ACC112 (cell line): ENCODE measurements at regions not wholly inside any gene's neighbourhood (a gene's known extent, or its start where the extent isn't known, plus 50 kb on each side); places are given as distances from the start of the nearest gene placed in this dataset.
"Not testable (repeated sequence)": the region's sequence is repeated elsewhere in the genome, so short reads cannot be mapped to it uniquely, and the experiment has no call there.

Experiments
- H2AFZ ChIP-seq: fragments of 200-600 bp; sonication (generic); one replicate; pipeline ENCODE4 v1.6.0; 2017; ENCODE audit warnings: antibody characterized with exemption, low read length; ENCODE audit not compliant: unreplicated experiment
- H3K27ac ChIP-seq: fragments of 200-600 bp; sonication (generic); 2 replicates; pipeline ENCODE4 v1.5.1; 2014; ENCODE audit warnings: low read depth, mild to moderate bottlenecking, antibody characterized with exemption, low read length, moderate library complexity
- H3K27me3 ChIP-seq: fragments of 200-600 bp; sonication (generic); 2 replicates; pipeline ENCODE4 v1.6.1; 2014; ENCODE audit warnings: mild to moderate bottlenecking, antibody characterized with exemption, low read length, moderate library complexity, mixed read lengths; ENCODE audit not compliant: insufficient read depth
- H3K36me3 ChIP-seq: fragments of 200-600 bp; sonication (generic); 2 replicates; pipeline ENCODE4 v1.6.1; 2016; ENCODE audit warnings: mild to moderate bottlenecking, antibody characterized with exemption, low read length, moderate library complexity, mixed read lengths; ENCODE audit not compliant: insufficient read depth
- H3K4me1 ChIP-seq: fragments of 200-600 bp; sonication (generic); one replicate; pipeline ENCODE4 v1.6.1; 2016; ENCODE audit warnings: low read length, mixed read lengths; ENCODE audit not compliant: insufficient read depth, unreplicated experiment, control insufficient read depth
- H3K4me3 ChIP-seq: fragments of 200-600 bp; sonication (generic); 2 replicates; pipeline ENCODE4 v1.5.1; 2014; ENCODE audit warnings: mild to moderate bottlenecking, low read depth, low read length
- H3K79me2 ChIP-seq: fragments of 200-600 bp; sonication (generic); one replicate; pipeline ENCODE4 v1.6.0; 2016; ENCODE audit warnings: low read length; ENCODE audit not compliant: control insufficient read depth, unreplicated experiment, insufficient read depth

DNA sequence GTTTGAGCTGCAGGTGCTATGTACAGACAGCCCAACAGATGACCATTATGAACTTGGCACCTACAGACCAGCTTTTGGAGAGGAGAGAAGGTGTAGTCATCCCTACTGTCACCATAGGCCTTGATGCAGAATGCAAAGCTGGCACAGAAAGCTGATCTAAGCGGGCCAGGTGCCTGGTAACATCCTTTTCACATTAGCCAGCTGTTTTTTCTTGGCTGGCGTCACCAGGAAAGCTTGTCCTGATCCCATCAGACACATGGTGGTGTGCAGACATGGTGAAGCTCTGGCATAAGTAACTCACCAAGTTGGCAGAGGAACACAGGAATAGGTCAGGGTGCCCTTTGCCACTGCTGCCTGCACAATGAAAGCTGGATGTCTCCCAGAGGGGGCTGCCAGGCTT lies 97.2 kb upstream of the MB21D2 start:
- Histone ChIP-seq H3K4me3 (no peak overlapping the region), H3K79me2 (no peaks in the 10 kb centered on the region), H3K4me1 (no peaks in the 10 kb centered on the region), H3K27ac (no peak overlapping the region), H2AFZ (no peak overlapping the region), H3K27me3 (0 out of 2 replicates have a peak, but pooled peaks cover under 1% of the 10 kb centered on the region), H3K36me3 (no peaks in the 10 kb centered on the region)

DNA sequence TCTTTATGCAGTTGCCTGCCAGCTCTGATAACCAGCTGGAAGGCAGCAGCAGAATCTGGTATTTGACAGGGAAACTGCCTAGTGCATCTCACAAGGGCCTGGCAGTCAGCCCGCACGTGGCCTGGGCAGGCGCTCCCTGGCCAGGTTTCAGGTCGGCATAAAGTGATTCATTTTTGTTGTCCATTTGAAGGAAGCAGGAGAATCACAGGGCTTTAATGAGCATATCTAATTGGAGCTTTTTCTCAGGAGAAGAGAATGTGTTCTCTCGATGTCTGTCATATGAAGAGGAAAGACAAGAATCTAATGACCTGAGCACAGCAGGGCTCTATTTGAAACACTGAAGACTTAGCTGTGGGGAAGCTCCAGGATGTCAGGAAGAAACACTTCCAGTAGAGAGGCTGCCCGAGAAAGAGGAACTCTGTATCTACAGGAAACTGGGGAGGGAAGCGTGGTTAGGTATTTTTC lies 98.8 kb upstream of the MB21D2 start:
- H3K27me3 ChIP-seq: no peaks in the 10 kb centered on the region
- no peaks in the 10 kb centered on the region for H3K4me1 ChIP-seq
- H3K4me3 ChIP-seq: no peak overlapping the region
- no peaks in the 10 kb centered on the region for H3K36me3 ChIP-seq
- no peak overlapping the region for H2AFZ ChIP-seq
- no peak overlapping the region for H3K27ac ChIP-seq
- no peaks in the 10 kb centered on the region for H3K79me2 ChIP-seq

DNA sequence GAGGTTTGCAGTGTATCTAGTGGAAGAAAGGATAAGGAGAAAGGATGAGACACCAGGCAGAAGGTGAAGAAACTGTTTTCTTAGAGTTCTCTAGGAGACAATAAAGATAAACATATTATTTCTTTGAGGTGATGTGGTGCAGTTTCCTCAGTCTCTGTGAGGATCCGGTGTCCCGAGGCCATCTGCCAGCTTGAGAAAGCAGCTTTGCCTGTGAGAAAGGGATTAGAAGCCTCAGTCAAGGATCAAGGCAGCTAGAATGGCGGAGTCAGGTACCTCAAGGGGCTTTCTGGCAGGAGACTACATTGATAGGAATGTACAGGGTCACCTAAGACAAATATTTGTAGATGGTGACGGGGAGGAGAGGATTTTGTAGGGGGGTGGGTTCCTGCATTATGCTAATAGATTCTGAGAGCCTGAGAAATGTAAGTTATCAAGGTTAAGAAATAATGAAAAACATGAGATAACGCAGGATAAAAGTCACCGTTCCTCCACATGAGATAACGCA lies 103.9 kb upstream of the MB21D2 start:
- Histone ChIP-seq H3K27me3 (no peaks in the 10 kb centered on the region), H2AFZ (no peak overlapping the region), H3K4me3 (no peak overlapping the region), H3K27ac (no peak overlapping the region), H3K4me1 (no peaks in the 10 kb centered on the region), H3K36me3 (no peaks in the 10 kb centered on the region), H3K79me2 (no peaks in the 10 kb centered on the region)

DNA sequence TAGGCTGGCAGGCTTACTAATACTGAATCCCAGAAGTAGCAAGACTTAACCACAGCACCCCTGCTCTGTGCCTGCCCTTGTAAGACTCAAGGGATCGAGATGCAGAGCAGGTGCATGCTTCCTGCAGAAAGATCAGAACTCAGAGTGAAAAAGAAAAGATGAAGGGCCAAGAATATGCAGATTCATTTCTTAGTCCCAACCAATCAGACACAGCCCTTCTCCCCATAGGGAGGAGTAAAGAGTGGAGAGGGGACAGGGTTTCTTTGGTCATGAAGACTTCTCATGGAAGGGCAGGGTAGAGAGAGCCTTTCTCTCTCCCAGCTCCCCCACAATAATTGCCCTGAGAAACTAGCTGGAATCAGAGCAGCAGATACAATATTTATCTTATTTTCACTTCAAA lies 105.6 kb upstream of the MB21D2 start:
- H3K4me3 ChIP-seq: no peak overlapping the region
- no peaks in the 10 kb centered on the region for H3K4me1 ChIP-seq
- H3K27ac ChIP-seq: no peak overlapping the region
- H3K79me2 ChIP-seq: no peaks in the 10 kb centered on the region
- no peaks in the 10 kb centered on the region for H3K36me3 ChIP-seq
- no peaks in the 10 kb centered on the region for H3K27me3 ChIP-seq
- H2AFZ ChIP-seq: no peak overlapping the region

DNA sequence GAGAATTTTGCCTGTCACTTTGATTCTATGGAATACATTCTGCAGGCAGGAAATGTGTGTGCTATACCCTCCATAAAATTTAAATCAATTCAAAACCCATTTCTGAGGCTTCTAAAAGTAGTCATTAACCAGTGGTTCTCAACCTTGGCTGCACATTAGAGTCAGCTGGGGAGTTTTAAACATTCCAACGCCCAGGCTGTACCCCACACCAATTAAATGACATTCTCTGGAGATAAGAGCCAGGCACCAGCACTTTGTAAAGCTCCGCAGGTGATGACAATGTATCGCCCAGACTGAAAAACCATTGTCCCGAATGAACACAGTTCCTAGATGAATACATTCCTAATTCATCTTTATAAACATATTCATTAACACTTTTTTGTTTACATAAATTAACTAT lies 110.6 kb upstream of the MB21D2 start:
- no peak overlapping the region for H3K27ac ChIP-seq
- H3K27me3 ChIP-seq: peaks cover 13% of the 10 kb centered on the region; the same call in 1 of the 2 replicates
- H2AFZ ChIP-seq: no peak overlapping the region
- H3K4me3 ChIP-seq: no peak overlapping the region
- no peaks in the 10 kb centered on the region for H3K4me1 ChIP-seq
- H3K79me2 ChIP-seq: no peaks in the 10 kb centered on the region
- no peaks in the 10 kb centered on the region for H3K36me3 ChIP-seq

DNA sequence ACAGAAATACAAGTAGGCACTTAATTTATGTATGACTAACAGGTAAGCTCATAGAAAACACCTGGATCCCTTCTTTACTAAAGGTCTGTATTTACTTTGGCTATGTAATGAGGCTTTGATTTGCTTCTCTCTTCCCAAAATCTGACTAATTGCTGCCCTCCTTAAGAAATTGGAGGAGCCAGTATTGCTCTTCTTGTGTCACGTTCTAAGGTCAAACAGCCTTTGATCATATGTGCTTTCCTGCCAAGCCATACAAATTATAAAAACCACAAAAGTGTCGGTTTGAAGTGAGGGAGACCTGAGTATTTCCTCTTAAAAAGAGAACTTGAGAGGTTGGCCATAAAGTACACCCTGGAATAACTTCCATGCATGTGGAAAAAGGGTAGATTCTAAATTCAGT lies 112.1 kb upstream of the MB21D2 start:
- Histone ChIP-seq H3K4me3 (no peak overlapping the region), H3K4me1 (no peaks in the 10 kb centered on the region), H2AFZ (no peak overlapping the region), H3K27ac (no peak overlapping the region), H3K27me3 (peaks cover 13% of the 10 kb centered on the region; the same call in 1 of the 2 replicates), H3K36me3 (no peaks in the 10 kb centered on the region), H3K79me2 (no peaks in the 10 kb centered on the region)

DNA sequence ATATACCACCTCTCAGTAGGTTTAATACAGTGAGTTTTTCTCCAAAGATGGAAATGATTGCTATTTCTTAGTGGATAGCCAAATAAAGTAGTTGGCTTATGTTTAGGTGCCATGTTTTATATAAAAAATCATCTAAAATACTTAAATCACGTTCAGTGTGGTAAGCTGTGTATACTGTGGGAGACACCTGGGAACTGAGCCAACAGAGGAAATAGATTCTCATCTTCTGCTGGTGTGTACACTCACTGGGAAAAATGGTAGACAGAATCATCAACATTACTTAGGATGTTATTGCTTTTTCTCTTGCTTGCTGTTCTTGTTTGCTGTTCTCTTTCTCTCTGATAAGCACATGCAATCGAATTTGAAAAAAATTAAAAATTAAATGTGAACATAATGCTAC lies 112.6 kb upstream of the MB21D2 start:
- no peaks in the 10 kb centered on the region for H3K4me1 ChIP-seq
- no peaks in the 10 kb centered on the region for H3K79me2 ChIP-seq
- H3K27ac ChIP-seq: no peak overlapping the region
- peaks cover 13% of the 10 kb centered on the region; the same call in 1 of the 2 replicates for H3K27me3 ChIP-seq
- no peaks in the 10 kb centered on the region for H3K36me3 ChIP-seq
- H2AFZ ChIP-seq: no peak overlapping the region
- no peak overlapping the region for H3K4me3 ChIP-seq

DNA sequence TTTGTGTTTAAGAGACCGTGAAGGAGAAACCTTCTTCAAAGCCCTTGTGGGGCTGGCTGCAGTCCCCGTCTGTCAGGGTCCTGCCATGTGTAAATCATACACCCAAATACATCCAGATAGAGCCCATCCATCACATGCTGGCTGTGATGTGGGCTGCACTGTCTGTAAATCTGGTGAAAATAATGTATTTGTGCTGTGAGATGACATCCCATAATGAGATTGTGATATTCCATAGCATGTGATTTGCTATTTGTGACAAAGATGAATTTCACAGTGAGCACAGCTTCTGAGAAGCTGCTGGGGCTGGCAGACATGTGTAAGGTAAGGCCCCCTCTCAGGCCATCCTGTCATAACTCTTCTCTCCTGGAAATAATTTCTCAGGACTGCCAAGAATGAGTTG lies 114.3 kb upstream of the MB21D2 start:
- Histone ChIP-seq H3K27me3 (peaks cover 13% of the 10 kb centered on the region; the same call in 1 of the 2 replicates), H3K4me3 (no peak overlapping the region), H3K36me3 (no peaks in the 10 kb centered on the region), H3K27ac (no peak overlapping the region), H2AFZ (no peak overlapping the region), H3K79me2 (no peaks in the 10 kb centered on the region), H3K4me1 (no peaks in the 10 kb centered on the region)

DNA sequence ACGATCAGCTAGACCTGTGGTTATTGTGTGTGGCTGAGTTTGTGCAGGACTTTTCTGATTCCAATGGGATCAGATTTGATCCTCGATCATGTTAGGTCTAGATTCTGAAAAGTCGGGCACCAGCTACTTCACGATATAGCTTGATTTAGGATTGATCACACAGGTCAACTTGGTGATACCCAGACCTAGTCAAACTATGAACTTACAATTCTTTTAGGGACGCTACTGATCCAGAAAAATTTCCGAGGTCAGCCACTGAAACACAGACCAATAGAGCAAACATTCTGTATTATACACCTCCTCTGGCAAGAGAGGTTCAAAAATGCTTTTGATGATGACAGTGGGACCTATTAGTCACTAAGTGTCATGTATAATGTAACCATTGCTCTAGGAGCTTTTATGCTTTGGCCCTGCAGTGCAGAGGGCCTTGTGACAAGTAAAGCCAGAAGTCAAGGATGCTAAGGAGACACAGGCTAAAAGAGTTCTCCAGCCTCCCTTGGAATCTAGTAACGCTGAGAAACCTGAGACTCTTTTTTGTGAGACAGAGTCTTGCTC lies 115.6 kb upstream of the MB21D2 start:
- H3K4me3 ChIP-seq: no peak overlapping the region

DNA sequence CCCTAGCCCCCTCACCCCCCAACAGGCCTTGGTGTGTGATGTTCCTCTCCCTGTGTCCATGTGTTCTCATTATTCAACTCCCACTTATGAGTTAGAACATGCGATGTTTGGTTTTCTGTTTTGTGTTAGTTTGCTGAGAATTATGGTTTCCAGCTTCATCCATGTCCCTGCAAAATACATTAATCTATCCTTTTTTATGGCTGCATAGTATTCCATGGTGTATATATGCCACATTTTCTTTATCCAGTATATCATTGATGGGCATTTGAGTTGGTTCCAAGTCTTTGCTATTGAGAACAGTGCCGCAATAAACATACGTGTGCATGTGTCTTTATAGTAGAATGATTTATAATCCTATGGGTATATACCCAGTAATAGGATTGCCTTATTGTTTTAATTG lies 120.2 kb upstream of the MB21D2 start:
- not testable (repeated sequence) for H3K79me2 ChIP-seq, H3K36me3 ChIP-seq, H3K27me3 ChIP-seq, H3K4me1 ChIP-seq, H3K4me3 ChIP-seq, H3K27ac ChIP-seq, H2AFZ ChIP-seq

More for the DNA sequence above, 115.6 kb upstream of the MB21D2 start:
- Histone ChIP-seq H2AFZ (no peak overlapping the region), H3K36me3 (no peaks in the 10 kb centered on the region), H3K27me3 (peaks cover 13% of the 10 kb centered on the region; the same call in 1 of the 2 replicates), H3K79me2 (no peaks in the 10 kb centered on the region), H3K4me1 (no peaks in the 10 kb centered on the region), H3K27ac (no peak overlapping the region)

DNA sequence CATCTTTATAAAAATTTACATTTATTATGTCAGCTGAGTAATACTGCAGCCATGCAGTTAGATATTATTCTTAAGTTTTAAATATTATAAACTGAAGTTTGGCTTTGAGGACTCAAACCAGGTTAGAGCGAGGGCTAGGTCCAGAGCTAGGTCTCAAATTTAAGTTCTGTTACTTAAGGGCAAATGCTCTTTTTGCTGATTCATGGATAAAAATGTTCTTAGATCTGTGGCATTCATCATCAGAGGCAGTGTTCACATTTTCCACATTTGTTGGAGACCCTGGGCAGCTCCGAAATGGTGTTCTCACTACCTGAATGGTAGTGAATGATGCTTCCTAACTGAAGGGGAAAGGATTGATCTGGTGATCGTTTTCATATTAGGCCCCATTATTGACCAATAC lies 121.4 kb upstream of the MB21D2 start:
- H3K4me1 ChIP-seq: no peaks in the 10 kb centered on the region
- no peaks in the 10 kb centered on the region for H3K36me3 ChIP-seq
- H3K79me2 ChIP-seq: no peaks in the 10 kb centered on the region
- no peak overlapping the region for H2AFZ ChIP-seq
- H3K27me3 ChIP-seq: no peaks in the 10 kb centered on the region
- H3K27ac ChIP-seq: no peak overlapping the region
- H3K4me3 ChIP-seq: no peak overlapping the region
